ENCODE measurements at regions not wholly inside any gene's neighbourhood (a gene's known extent, or its start where the extent isn't known, plus 50 kb on each side); places are given as distances from the start of the nearest gene placed in this dataset.

GRCh38 chr15:35738370-35738769, 192.4 kb upstream of the DPH6 start:
- DNase-seq (ENCODE audit: low read depth) = peak; percentile 28
- H3K27me3 ChIP-seq (ENCODE audit: control insufficient read depth, insufficient read depth, low read length) = no peaks in the 10 kb centered on the region
- H3K4me3 ChIP-seq (ENCODE audit: low read depth, low read length) = no peak overlapping the region
- no peaks in the 10 kb centered on the region for H3K36me3 ChIP-seq (ENCODE audit: control insufficient read depth, insufficient read depth, low read length)
- no peak for TF ChIP-seq CTCF (IDR thresholded peaks at IDR 0.05; ENCODE audit: insufficient read depth, low read length, poor library complexity, severe bottlenecking)

GRCh38 chr15:35740761-35741160, 194.8 kb upstream of the DPH6 start:
- H3K27me3 ChIP-seq (ENCODE audit: control insufficient read depth, insufficient read depth, low read length) = no peaks in the 10 kb centered on the region
- no peaks in the 10 kb centered on the region for H3K36me3 ChIP-seq (ENCODE audit: control insufficient read depth, insufficient read depth, low read length)
- no peak for TF ChIP-seq CTCF (IDR thresholded peaks at IDR 0.05; ENCODE audit: insufficient read depth, low read length, poor library complexity, severe bottlenecking)
- no peak for DNase-seq (ENCODE audit: low read depth)
- H3K4me3 ChIP-seq (ENCODE audit: low read depth, low read length) = no peak overlapping the region

GRCh38 chr15:35741395-35741794, 195.4 kb upstream of the DPH6 start:
- TF ChIP-seq CTCF (IDR thresholded peaks at IDR 0.05; ENCODE audit: insufficient read depth, low read length, poor library complexity, severe bottlenecking) = no peak
- H3K27me3 ChIP-seq (ENCODE audit: control insufficient read depth, insufficient read depth, low read length) = no peaks in the 10 kb centered on the region
- no peak for DNase-seq (ENCODE audit: low read depth)
- no peaks in the 10 kb centered on the region for H3K36me3 ChIP-seq (ENCODE audit: control insufficient read depth, insufficient read depth, low read length)
- no peak overlapping the region for H3K4me3 ChIP-seq (ENCODE audit: low read depth, low read length)

GRCh38 chr15:35741881-35742280, 195.9 kb upstream of the DPH6 start:
- no peak overlapping the region for H3K4me3 ChIP-seq (ENCODE audit: low read depth, low read length)
- no peaks in the 10 kb centered on the region for H3K27me3 ChIP-seq (ENCODE audit: control insufficient read depth, insufficient read depth, low read length)
- no peak for TF ChIP-seq CTCF (IDR thresholded peaks at IDR 0.05; ENCODE audit: insufficient read depth, low read length, poor library complexity, severe bottlenecking)
- no peaks in the 10 kb centered on the region for H3K36me3 ChIP-seq (ENCODE audit: control insufficient read depth, insufficient read depth, low read length)
- no peak for DNase-seq (ENCODE audit: low read depth)

GRCh38 chr15:35743321-35743720, 197.4 kb upstream of the DPH6 start:
- TF ChIP-seq CTCF (IDR thresholded peaks at IDR 0.05; ENCODE audit: insufficient read depth, low read length, poor library complexity, severe bottlenecking) = no peak
- Histone ChIP-seq H3K4me3 (ENCODE audit: low read depth, low read length) (no peak overlapping the region), H3K27me3 (ENCODE audit: control insufficient read depth, insufficient read depth, low read length) (no peaks in the 10 kb centered on the region), H3K36me3 (ENCODE audit: control insufficient read depth, insufficient read depth, low read length) (no peaks in the 10 kb centered on the region)
- DNase-seq (ENCODE audit: low read depth) = no peak

GRCh38 chr15:35746121-35746520, 200.2 kb upstream of the DPH6 start:
- TF ChIP-seq CTCF (IDR thresholded peaks at IDR 0.05; ENCODE audit: insufficient read depth, low read length, poor library complexity, severe bottlenecking) = no peak
- peak; percentile 44 for DNase-seq (ENCODE audit: low read depth)
- H3K4me3 ChIP-seq (ENCODE audit: low read depth, low read length) = no peak overlapping the region
- H3K27me3 ChIP-seq (ENCODE audit: control insufficient read depth, insufficient read depth, low read length) = no peaks in the 10 kb centered on the region
- no peaks in the 10 kb centered on the region for H3K36me3 ChIP-seq (ENCODE audit: control insufficient read depth, insufficient read depth, low read length)
